DOHH2 (cell line): ENCODE measurements at regions not wholly inside any gene's neighbourhood (a gene's known extent, or its start where the extent isn't known, plus 50 kb on each side); places are given as distances from the start of the nearest gene placed in this dataset.

ENCODE experiments used
- H3F3A ChIP-seq: fragments of 200-600 bp; sonication (generic), shearing (Covaris generic); 2 replicates; pipeline ENCODE4 v1.6.0; 2016; ENCODE audit warnings: antibody characterized with exemption, mild to moderate bottlenecking; ENCODE audit not compliant: control insufficient read depth, insufficient read depth
- H3K27ac ChIP-seq: fragments of 200-600 bp; sonication (generic); 2 replicates; pipeline ENCODE4 v1.5.1; 2014; ENCODE audit warnings: low read depth, mild to moderate bottlenecking, low read length, moderate library complexity
- H3K27me3 ChIP-seq: fragments of 200-600 bp; sonication (generic); 2 replicates; pipeline ENCODE4 v1.6.1; 2014; ENCODE audit warnings: mild to moderate bottlenecking, low read length, mixed read lengths; ENCODE audit not compliant: control insufficient read depth
- H3K36me3 ChIP-seq: fragments of 200-600 bp; sonication (generic); 2 replicates; pipeline ENCODE4 v1.6.1; 2014; ENCODE audit warnings: mild to moderate bottlenecking, low read length, moderate library complexity, mixed read lengths; ENCODE audit not compliant: control insufficient read depth
- H3K4me1 ChIP-seq: fragments of 200-600 bp; sonication (generic); 2 replicates; pipeline ENCODE4 v1.6.1; 2014; ENCODE audit warnings: mild to moderate bottlenecking, low read length, mixed read lengths; ENCODE audit not compliant: control insufficient read depth
- H3K4me2 ChIP-seq: fragments of 200-600 bp; sonication (generic); 2 replicates; pipeline ENCODE4 v1.6.0; 2014; ENCODE audit warnings: mild to moderate bottlenecking, low read length, moderate library complexity
- H3K4me3 ChIP-seq: fragments of 200-600 bp; sonication (generic); 2 replicates; pipeline ENCODE4 v1.5.1; 2014; ENCODE audit warnings: mild to moderate bottlenecking, low read length, mixed read lengths
- H3K79me2 ChIP-seq: fragments of 200-600 bp; sonication (generic); 2 replicates; pipeline ENCODE4 v1.6.1; 2014; ENCODE audit warnings: mild to moderate bottlenecking, low read length, mixed read lengths; ENCODE audit not compliant: control insufficient read depth
- H3K9me2 ChIP-seq: fragments of 200-600 bp; sonication (generic); replicated peaks from 2 replicates; pipeline ENCODE4 v1.6.1; 2014; ENCODE audit warnings: mild to moderate bottlenecking, low read length, mixed read lengths; ENCODE audit not compliant: control insufficient read depth
- H3K9me3 ChIP-seq: fragments of 200-600 bp; sonication (generic); 2 replicates; pipeline ENCODE4 v1.6.1; 2014; ENCODE audit warnings: antibody characterized with exemption, low read length, mixed read lengths; ENCODE audit not compliant: control insufficient read depth, insufficient read depth
- H4K20me1 ChIP-seq: fragments of 200-600 bp; sonication (generic); 2 replicates; pipeline ENCODE4 v1.6.0; 2014; ENCODE audit warnings: low read depth, mild to moderate bottlenecking, antibody characterized with exemption, low read length, moderate library complexity; ENCODE audit not compliant: control insufficient read depth, insufficient read depth
- CTCF ChIP-seq: fragments of 200-600 bp; sonication (generic); IDR thresholded peaks from one replicate; pipeline ENCODE4 v1.5.1; 2014; ENCODE audit warnings: antibody characterized with exemption, mild to moderate bottlenecking, low read depth, low read length; ENCODE audit not compliant: poor library complexity, severe bottlenecking
- EZH2phosphoT487 ChIP-seq: fragments of 200-600 bp; sonication (generic); IDR thresholded peaks from 2 replicates; pipeline ENCODE4 v1.6.1; 2017; ENCODE audit warnings: borderline replicate concordance, mild to moderate bottlenecking, antibody characterized with exemption, low read length, moderate library complexity, mixed read lengths

GRCh38 chr11:109971184-109971523, 122.0 kb upstream of the ZC3H12C start:
- H4K20me1 ChIP-seq: no peaks in the 10 kb centered on the region
- H3K4me1 ChIP-seq: peaks cover 25% of the 10 kb centered on the region
- H3K27me3 ChIP-seq: no peaks in the 10 kb centered on the region
- H3K9me2 ChIP-seq: no peaks in the 10 kb centered on the region
- H3K4me3 ChIP-seq: no peak overlapping the region
- H3K27ac ChIP-seq: no peak overlapping the region
- H3K36me3 ChIP-seq: no peaks in the 10 kb centered on the region
- no peaks in the 10 kb centered on the region for H3K9me3 ChIP-seq
- TF ChIP-seq EZH2phosphoT487 (no peak), CTCF (no peak)
- H3K4me2 ChIP-seq: peak overlapping the region; percentile 41
- no peaks in the 10 kb centered on the region for H3K79me2 ChIP-seq
- no peaks in the 10 kb centered on the region for H3F3A ChIP-seq

GRCh38 chr11:109972181-109972715, 120.9 kb upstream of the ZC3H12C start:
- TF ChIP-seq CTCF (no peak), EZH2phosphoT487 (no peak)
- H3K36me3 ChIP-seq: no peaks in the 10 kb centered on the region
- H3K9me2 ChIP-seq: no peaks in the 10 kb centered on the region
- H3K27me3 ChIP-seq: no peaks in the 10 kb centered on the region
- H3K4me2 ChIP-seq: peak overlapping the region; percentile 41
- H3K27ac ChIP-seq: peak overlapping the region; percentile 5; the same call in 1 of the 2 replicates
- H4K20me1 ChIP-seq: no peaks in the 10 kb centered on the region
- H3K4me1 ChIP-seq: peaks cover 25% of the 10 kb centered on the region
- no peaks in the 10 kb centered on the region for H3K9me3 ChIP-seq
- no peaks in the 10 kb centered on the region for H3F3A ChIP-seq
- peak overlapping the region; percentile 15; the same call in 1 of the 2 replicates for H3K4me3 ChIP-seq
- no peaks in the 10 kb centered on the region for H3K79me2 ChIP-seq

- Histone ChIP-seq H3K79me2 (no peaks in the 10 kb centered on the region), H3K9me3 (no peaks in the 10 kb centered on the region), H4K20me1 (no peaks in the 10 kb centered on the region), H3K4me2 (no peak overlapping the region), H3F3A (no peaks in the 10 kb centered on the region), H3K9me2 (no peaks in the 10 kb centered on the region), H3K36me3 (no peaks in the 10 kb centered on the region), H3K27ac (no peak overlapping the region), H3K4me3 (no peak overlapping the region), H3K27me3 (no peaks in the 10 kb centered on the region), H3K4me1 (peaks cover 25% of the 10 kb centered on the region)
- TF ChIP-seq CTCF (no peak), EZH2phosphoT487 (no peak)
These were observed 120.3 kb upstream of the ZC3H12C start for GRCh38 chr11:109972939-109973338.

- Histone ChIP-seq H3K27ac (no peak overlapping the region), H3K36me3 (no peaks in the 10 kb centered on the region), H3K9me2 (no peaks in the 10 kb centered on the region), H3F3A (no peaks in the 10 kb centered on the region), H4K20me1 (no peaks in the 10 kb centered on the region), H3K4me2 (no peak overlapping the region), H3K27me3 (no peaks in the 10 kb centered on the region), H3K9me3 (no peaks in the 10 kb centered on the region), H3K4me1 (peaks cover 25% of the 10 kb centered on the region), H3K4me3 (no peak overlapping the region), H3K79me2 (no peaks in the 10 kb centered on the region)
- TF ChIP-seq CTCF: no peak
- TF ChIP-seq EZH2phosphoT487: no peak
These were observed 119.7 kb upstream of the ZC3H12C start for GRCh38 chr11:109973486-109973885.
